Activated CD8-positive, alpha-beta T cell treated with anti-CD3 and anti-CD28 coated beads for 36 hours (primary cell): ENCODE measurements at regions not wholly inside any gene's neighbourhood (a gene's known extent, or its start where the extent isn't known, plus 50 kb on each side); places are given as distances from the start of the nearest gene placed in this dataset.

Source experiments
- ATAC-seq: fragments of 200-7000 bp; cut with Tn5 transposase; one replicate; pipeline ENCODE4 v1.10.0; 2021; ENCODE audit warnings: mild to moderate bottlenecking, moderate library complexity
- CTCF ChIA-PET: fragments of 350-600 bp; sonication (Branson Sonifier 250); formaldehyde crosslinking; loops from one replicate; lab custom pipeline; 2021; ENCODE audit warnings: antibody characterized with exemption; lab: Charles Lee
- POLR2A ChIA-PET: fragments of 350-600 bp; sonication (Branson Sonifier 250); formaldehyde crosslinking; loops from one replicate; lab custom pipeline; 2021; ENCODE audit warnings: antibody characterized with exemption; lab: Charles Lee
- DNase-seq: peaks from one replicate; pipeline ENCODE4 v3.0.0-alpha.2; 2020
- H3K27ac Mint-ChIP-seq: one replicate; pipeline ENCODE4 v1.8.0; 2021; ENCODE audit warnings: mild to moderate bottlenecking, mixed read lengths
- H3K27me3 Mint-ChIP-seq: one replicate; pipeline ENCODE4 v1.8.0; 2021; ENCODE audit warnings: mixed read lengths
- H3K36me3 Mint-ChIP-seq: one replicate; pipeline ENCODE4 v1.8.0; 2021; ENCODE audit warnings: low read depth, mixed read lengths
- H3K4me1 Mint-ChIP-seq: one replicate; pipeline ENCODE4 v1.8.0; 2021; ENCODE audit warnings: low read depth, mixed read lengths
- H3K4me3 Mint-ChIP-seq: one replicate; pipeline ENCODE4 v1.8.0; 2021; ENCODE audit warnings: mild to moderate bottlenecking, moderate library complexity, mixed read lengths
- H3K9me3 Mint-ChIP-seq: one replicate; pipeline ENCODE4 v1.8.0; 2021; ENCODE audit warnings: mixed read lengths
- CTCF ChIP-seq: fragments of 200-600 bp; IDR thresholded peaks from one replicate; pipeline ENCODE4 v1.8.0; 2022; ENCODE audit warnings: antibody characterized with exemption, mild to moderate bottlenecking
- intact Hi-C: fragments of 100-400 bp; cut with micrococcal nuclease; formaldehyde crosslinking; loops from one replicate; pipeline ENCODE4 v1.10.0; 2022

GRCh38 chr20:22008456-22008855, 303.0 kb downstream of the PAX1 start:
- H3K9me3 Mint-ChIP-seq, result peaks cover 5% of the 10 kb centered on the region
- DNase-seq (no peak), ATAC-seq (no peak)
- H3K27ac Mint-ChIP-seq, result no peak overlapping the region
- no peak overlapping the region for H3K4me3 Mint-ChIP-seq
- no peaks in the 10 kb centered on the region for H3K27me3 Mint-ChIP-seq
- H3K36me3 Mint-ChIP-seq, result no peaks in the 10 kb centered on the region
- H3K4me1 Mint-ChIP-seq, result no peaks in the 10 kb centered on the region
- ChIA-PET CTCF (no interaction called here), POLR2A (no interaction called here)
- intact Hi-C loops, result no loop called here
- TF ChIP-seq CTCF, result no peak

- Mint-ChIP-seq H3K27ac (no peak overlapping the region), H3K27me3 (no peaks in the 10 kb centered on the region), H3K9me3 (peaks cover 10% of the 10 kb centered on the region), H3K4me1 (no peaks in the 10 kb centered on the region), H3K36me3 (no peaks in the 10 kb centered on the region), H3K4me3 (no peak overlapping the region)
- ChIA-PET POLR2A (no interaction called here), CTCF (no interaction called here)
- DNase-seq, result no peak
- no peak for ATAC-seq
- TF ChIP-seq CTCF, result no peak
- intact Hi-C loops, result no loop called here
Observed at GRCh38 chr20:22006306-22006705, 300.8 kb downstream of the PAX1 start.

- ATAC-seq, result no peak
- POLR2A ChIA-PET, result no interaction called here
- H3K9me3 Mint-ChIP-seq, result peaks cover 10% of the 10 kb centered on the region
- no peak for TF ChIP-seq CTCF
- no peak overlapping the region for H3K27ac Mint-ChIP-seq
- no peaks in the 10 kb centered on the region for H3K4me1 Mint-ChIP-seq
- H3K4me3 Mint-ChIP-seq, result no peak overlapping the region
- no peaks in the 10 kb centered on the region for H3K27me3 Mint-ChIP-seq
- H3K36me3 Mint-ChIP-seq, result no peaks in the 10 kb centered on the region
- intact Hi-C loops, result no loop called here
- no peak for DNase-seq
- CTCF ChIA-PET, result no interaction called here
Observed at GRCh38 chr20:22005535-22005934, 300.1 kb downstream of the PAX1 start.

- TF ChIP-seq CTCF, result no peak
- H3K4me3 Mint-ChIP-seq, result no peak overlapping the region
- intact Hi-C loops, result no loop called here
- H3K27me3 Mint-ChIP-seq, result no peaks in the 10 kb centered on the region
- POLR2A ChIA-PET, result no interaction called here
- no peak overlapping the region for H3K27ac Mint-ChIP-seq
- DNase-seq (no peak), ATAC-seq (no peak)
- peaks cover 10% of the 10 kb centered on the region for H3K9me3 Mint-ChIP-seq
- no peaks in the 10 kb centered on the region for H3K4me1 Mint-ChIP-seq
- CTCF ChIA-PET, result no interaction called here
- no peaks in the 10 kb centered on the region for H3K36me3 Mint-ChIP-seq
Observed at GRCh38 chr20:22004946-22005345, 299.5 kb downstream of the PAX1 start.

GRCh38 chr20:22003680-22004079, 298.2 kb downstream of the PAX1 start:
- intact Hi-C loops, result no loop called here
- H3K27ac Mint-ChIP-seq, result no peak overlapping the region
- H3K27me3 Mint-ChIP-seq, result no peaks in the 10 kb centered on the region
- CTCF ChIA-PET, result no interaction called here
- POLR2A ChIA-PET, result no interaction called here
- no peak for TF ChIP-seq CTCF
- DNase-seq (no peak), ATAC-seq (no peak)
- H3K36me3 Mint-ChIP-seq, result no peaks in the 10 kb centered on the region
- H3K4me3 Mint-ChIP-seq, result no peak overlapping the region
- H3K9me3 Mint-ChIP-seq, result peaks cover 10% of the 10 kb centered on the region
- H3K4me1 Mint-ChIP-seq, result no peaks in the 10 kb centered on the region
